Fibroblast of mammary gland (primary cell): ENCODE measurements at regions not wholly inside any gene's neighbourhood (a gene's known extent, or its start where the extent isn't known, plus 50 kb on each side); places are given as distances from the start of the nearest gene placed in this dataset.

Source experiments
- DNase-seq: peaks from one replicate; pipeline ENCODE4 v3.0.0-alpha.2; 2010; ENCODE audit warnings: low read depth
- H3K4me3 ChIP-seq: 2 replicates; pipeline ENCODE4 v1.5.1; 2011; ENCODE audit warnings: low read depth, mild to moderate bottlenecking, low read length, moderate library complexity; ENCODE audit not compliant: control insufficient read depth
- CTCF ChIP-seq: conservative IDR thresholded peaks from 2 replicates; pipeline ENCODE4 v1.5.1; 2011; ENCODE audit warnings: low read depth, low read length, inconsistent platforms; ENCODE audit not compliant: control insufficient read depth, insufficient read depth

- DNase-seq = no peak
- no peak overlapping the region for H3K4me3 ChIP-seq
- TF ChIP-seq CTCF = no peak
These were observed 134.6 kb upstream of the SCN7A start for GRCh38 chr2:166628478-166629136.

GRCh38 chr2:166627893-166628292 lies 133.8 kb upstream of the SCN7A start:
- DNase-seq = no peak
- no peak overlapping the region for H3K4me3 ChIP-seq
- no peak for TF ChIP-seq CTCF

GRCh38 chr2:166625670-166626069 lies 131.6 kb upstream of the SCN7A start:
- no peak for DNase-seq
- no peak for TF ChIP-seq CTCF
- H3K4me3 ChIP-seq = no peak overlapping the region

GRCh38 chr2:166614503-166614902 lies 120.5 kb upstream of the SCN7A start:
- H3K4me3 ChIP-seq = no peak overlapping the region
- DNase-seq = no peak
- no peak for TF ChIP-seq CTCF

GRCh38 chr2:166614029-166614428 lies 120.0 kb upstream of the SCN7A start:
- TF ChIP-seq CTCF = no peak
- DNase-seq = no peak

GRCh38 chr2:166613226-166613625 lies 119.2 kb upstream of the SCN7A start:
- TF ChIP-seq CTCF = no peak
- no peak overlapping the region for H3K4me3 ChIP-seq
- DNase-seq = no peak

More at GRCh38 chr2:166614029-166614428, 120.0 kb upstream of the SCN7A start:
- no peak overlapping the region for H3K4me3 ChIP-seq

GRCh38 chr2:166612214-166612613 lies 118.2 kb upstream of the SCN7A start:
- no peak for DNase-seq
- no peak overlapping the region for H3K4me3 ChIP-seq
- no peak for TF ChIP-seq CTCF
